ENCODE measurements at regions not wholly inside any gene's neighbourhood (a gene's known extent, or its start where the extent isn't known, plus 50 kb on each side); places are given as distances from the start of the nearest gene placed in this dataset.

DNA sequence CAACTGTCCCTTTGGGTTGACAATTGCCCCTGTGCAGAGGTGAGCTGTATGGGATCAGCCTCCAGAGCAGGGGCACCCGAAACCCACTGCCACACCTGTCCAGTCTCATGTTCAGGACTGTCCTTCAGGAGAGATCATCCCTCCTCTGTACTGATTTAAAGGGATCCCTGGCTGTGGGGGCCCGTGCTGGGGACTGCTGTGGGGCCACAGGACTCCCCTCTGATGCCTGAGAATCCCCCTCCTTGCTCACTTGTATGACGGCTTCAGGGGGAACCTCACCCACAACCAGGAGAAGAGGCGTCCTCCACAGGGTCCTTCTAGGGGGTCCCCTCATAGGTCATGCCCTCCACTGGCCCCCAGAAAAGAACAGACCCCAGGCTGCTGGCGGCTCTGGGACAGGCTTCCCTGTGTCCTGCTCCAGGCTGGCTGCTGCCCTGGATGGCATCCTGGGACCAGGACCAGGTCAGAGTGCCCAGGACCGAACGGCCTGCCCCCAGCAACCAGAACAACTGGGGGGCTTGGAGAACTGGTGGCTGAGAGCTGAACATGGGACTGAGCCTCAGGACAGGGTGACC lies 77.5 kb upstream of the ACTRT2 start:
- TF ChIP-seq, protein P1, sequence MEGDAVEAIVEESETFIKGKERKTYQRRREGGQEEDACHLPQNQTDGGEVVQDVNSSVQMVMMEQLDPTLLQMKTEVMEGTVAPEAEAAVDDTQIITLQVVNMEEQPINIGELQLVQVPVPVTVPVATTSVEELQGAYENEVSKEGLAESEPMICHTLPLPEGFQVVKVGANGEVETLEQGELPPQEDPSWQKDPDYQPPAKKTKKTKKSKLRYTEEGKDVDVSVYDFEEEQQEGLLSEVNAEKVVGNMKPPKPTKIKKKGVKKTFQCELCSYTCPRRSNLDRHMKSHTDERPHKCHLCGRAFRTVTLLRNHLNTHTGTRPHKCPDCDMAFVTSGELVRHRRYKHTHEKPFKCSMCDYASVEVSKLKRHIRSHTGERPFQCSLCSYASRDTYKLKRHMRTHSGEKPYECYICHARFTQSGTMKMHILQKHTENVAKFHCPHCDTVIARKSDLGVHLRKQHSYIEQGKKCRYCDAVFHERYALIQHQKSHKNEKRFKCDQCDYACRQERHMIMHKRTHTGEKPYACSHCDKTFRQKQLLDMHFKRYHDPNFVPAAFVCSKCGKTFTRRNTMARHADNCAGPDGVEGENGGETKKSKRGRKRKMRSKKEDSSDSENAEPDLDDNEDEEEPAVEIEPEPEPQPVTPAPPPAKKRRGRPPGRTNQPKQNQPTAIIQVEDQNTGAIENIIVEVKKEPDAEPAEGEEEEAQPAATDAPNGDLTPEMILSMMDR (IDR thresholded peaks at IDR 0.05) = no peak
- TF ChIP-seq POLR2A (IDR thresholded peaks at IDR 0.05) = no peak
